ENCODE measurements at regions not wholly inside any gene's neighbourhood (a gene's known extent, or its start where the extent isn't known, plus 50 kb on each side); places are given as distances from the start of the nearest gene placed in this dataset.
"Not testable (repeated sequence)": the region's sequence is repeated elsewhere in the genome, so short reads cannot be mapped to it uniquely, and the experiment has no call there.

GRCh38 chr14:21791749-21792148 lies 118.1 kb upstream of the OR4E1 start:
- no peak for DNase-seq

- not testable (repeated sequence) for DNase-seq
These were observed 115.1 kb upstream of the OR4E1 start for GRCh38 chr14:21788687-21789086.

- DNase-seq: not testable (repeated sequence)
These were observed 113.6 kb upstream of the OR4E1 start for GRCh38 chr14:21787242-21787641.

- DNase-seq: no peak
These were observed 107.9 kb upstream of the OR4E1 start for GRCh38 chr14:21781543-21781942.

GRCh38 chr14:21780429-21781084 lies 106.9 kb upstream of the OR4E1 start:
- no peak for DNase-seq

- DNase-seq: no peak
These were observed 98.1 kb upstream of the OR4E1 start for GRCh38 chr14:21771671-21772070.

GRCh38 chr14:21768875-21769257 lies 95.2 kb upstream of the OR4E1 start:
- no peak for DNase-seq

- DNase-seq: no peak
These were observed 94.7 kb upstream of the OR4E1 start for GRCh38 chr14:21768116-21768874.

GRCh38 chr14:21760360-21760759 lies 86.7 kb upstream of the OR4E1 start:
- not testable (repeated sequence) for DNase-seq

- no peak for DNase-seq
These were observed 75.8 kb upstream of the OR4E1 start for GRCh38 chr14:21749306-21749868.

GRCh38 chr14:21748869-21749303 lies 75.3 kb upstream of the OR4E1 start:
- DNase-seq: peak; percentile 17

- DNase-seq: no peak
These were observed 62.2 kb upstream of the OR4E1 start for GRCh38 chr14:21735639-21736307.

GRCh38 chr14:21735200-21735599 lies 61.6 kb upstream of the OR4E1 start:
- DNase-seq: no peak

- DNase-seq: peak; percentile 36
These were observed 60.9 kb upstream of the OR4E1 start for GRCh38 chr14:21734457-21735074.

GRCh38 chr14:21729703-21730233 lies 56.1 kb upstream of the OR4E1 start:
- no peak for DNase-seq

- no peak for DNase-seq
These were observed 51.6 kb upstream of the OR4E1 start for GRCh38 chr14:21725250-21725649.

GRCh38 chr14:21724090-21724973 lies 50.7 kb upstream of the OR4E1 start:
- DNase-seq: no peak

- peak; percentile 8 for DNase-seq
These were observed 49.9 kb upstream of the OR4E1 start for GRCh38 chr14:21723431-21724045.
